MM.1S (cell line): ENCODE measurements at regions not wholly inside any gene's neighbourhood (a gene's known extent, or its start where the extent isn't known, plus 50 kb on each side); places are given as distances from the start of the nearest gene placed in this dataset.

Experiments
- DNase-seq: peaks from one replicate; pipeline ENCODE4 v3.0.0-alpha.2; 2015
- H2AFZ ChIP-seq: fragments of 300-600 bp; sonication (generic); 2 replicates; pipeline ENCODE4 v1.6.0; 2016; ENCODE audit warnings: antibody characterized with exemption, low read length
- H3F3A ChIP-seq: fragments of 300-600 bp; sonication (generic); 2 replicates; pipeline ENCODE4 v1.6.1; 2016; ENCODE audit warnings: mild to moderate bottlenecking, antibody characterized with exemption, low read length, moderate library complexity, mixed read lengths; ENCODE audit not compliant: insufficient read depth
- H3K27ac ChIP-seq: fragments of 300-600 bp; sonication (generic); 2 replicates; pipeline ENCODE4 v1.5.1; 2016; ENCODE audit warnings: mild to moderate bottlenecking, low read length
- H3K27me3 ChIP-seq: fragments of 300-600 bp; sonication (generic); replicated peaks from 2 replicates; pipeline ENCODE4 v1.6.0; 2016; ENCODE audit warnings: low read length; ENCODE audit not compliant: insufficient read depth
- H3K36me3 ChIP-seq: fragments of 300-600 bp; sonication (generic); replicated peaks from 2 replicates; pipeline ENCODE4 v1.6.1; 2016; ENCODE audit warnings: mild to moderate bottlenecking, low read length, mixed read lengths; ENCODE audit not compliant: insufficient read depth
- H3K4me1 ChIP-seq: fragments of 300-600 bp; sonication (generic); 2 replicates; pipeline ENCODE4 v1.6.1; 2016; ENCODE audit warnings: low read length, mixed read lengths
- H3K4me2 ChIP-seq: fragments of 300-600 bp; sonication (generic); 2 replicates; pipeline ENCODE4 v1.6.0; 2016; ENCODE audit warnings: low read depth, low read length
- H3K4me3 ChIP-seq: fragments of 300-600 bp; sonication (generic); 2 replicates; pipeline ENCODE4 v1.5.1; 2016; ENCODE audit warnings: low read length, mixed read lengths
- H3K79me2 ChIP-seq: fragments of 300-600 bp; sonication (generic); 2 replicates; pipeline ENCODE4 v1.6.1; 2016; ENCODE audit warnings: mixed run types, low read length, mixed read lengths
- H3K9ac ChIP-seq: fragments of 300-600 bp; sonication (generic); 2 replicates; pipeline ENCODE4 v1.6.1; 2016; ENCODE audit warnings: low read length, mixed read lengths
- H3K9me2 ChIP-seq: fragments of 300-600 bp; sonication (generic); replicated peaks from 2 replicates; pipeline ENCODE4 v1.6.1; 2016; ENCODE audit warnings: mild to moderate bottlenecking, low read length, mixed read lengths; ENCODE audit not compliant: insufficient read depth
- H3K9me3 ChIP-seq: fragments of 300-600 bp; sonication (generic); replicated peaks from 2 replicates; pipeline ENCODE4 v1.6.1; 2016; ENCODE audit warnings: mild to moderate bottlenecking, low read length, mixed read lengths; ENCODE audit not compliant: insufficient read depth
- H4K20me1 ChIP-seq: fragments of 300-600 bp; sonication (generic); 2 replicates; pipeline ENCODE4 v1.6.1; 2016; ENCODE audit warnings: mild to moderate bottlenecking, low read length, moderate library complexity, mixed read lengths; ENCODE audit not compliant: insufficient read depth
- CTCF ChIP-seq: fragments of 300-600 bp; sonication (generic); IDR thresholded peaks from 2 replicates; pipeline ENCODE4 v1.5.1; 2016; ENCODE audit warnings: antibody characterized with exemption, low read length, mixed read lengths
- EZH2 ChIP-seq: fragments of 300-600 bp; sonication (generic); optimal IDR thresholded peaks from 2 replicates; pipeline ENCODE3; 2017; ENCODE audit warnings: low read depth, mild to moderate bottlenecking, antibody characterized with exemption, low read length, mixed read lengths
- EZH2phosphoT487 ChIP-seq: fragments of 300-600 bp; sonication (generic); IDR thresholded peaks from 2 replicates; pipeline ENCODE4 v1.6.1; 2018; ENCODE audit warnings: antibody characterized with exemption, low read length

- DNase-seq, result no peak
- no peak overlapping the region for H3K4me3 ChIP-seq
- no peaks in the 10 kb centered on the region for H3K9me2 ChIP-seq
- no peaks in the 10 kb centered on the region for H3K27me3 ChIP-seq
- H3K79me2 ChIP-seq, result no peaks in the 10 kb centered on the region
- no peak overlapping the region for H3K9ac ChIP-seq
- H3K4me2 ChIP-seq, result no peak overlapping the region
- no peak overlapping the region for H3K27ac ChIP-seq
- no peaks in the 10 kb centered on the region for H3K36me3 ChIP-seq
- TF ChIP-seq EZH2phosphoT487, result no peak
- no peak for TF ChIP-seq EZH2
- no peak for TF ChIP-seq CTCF
- no peaks in the 10 kb centered on the region for H3K9me3 ChIP-seq
- H3F3A ChIP-seq, result no peaks in the 10 kb centered on the region
- H4K20me1 ChIP-seq, result no peaks in the 10 kb centered on the region
- H3K4me1 ChIP-seq, result no peaks in the 10 kb centered on the region
- H2AFZ ChIP-seq, result no peak overlapping the region
Measured at GRCh38 chr9:74138182-74138581, 359.0 kb upstream of the RORB start.

- DNase-seq, result no peak
- TF ChIP-seq CTCF (no peak), EZH2phosphoT487 (no peak), EZH2 (no peak)
- no peaks in the 10 kb centered on the region for H4K20me1 ChIP-seq
- no peaks in the 10 kb centered on the region for H3K27me3 ChIP-seq
- H3K27ac ChIP-seq, result no peak overlapping the region
- H2AFZ ChIP-seq, result no peak overlapping the region
- H3K4me2 ChIP-seq, result no peak overlapping the region
- no peaks in the 10 kb centered on the region for H3K79me2 ChIP-seq
- no peak overlapping the region for H3K4me3 ChIP-seq
- H3K9me3 ChIP-seq, result no peaks in the 10 kb centered on the region
- no peaks in the 10 kb centered on the region for H3K9me2 ChIP-seq
- H3K9ac ChIP-seq, result no peak overlapping the region
- no peaks in the 10 kb centered on the region for H3K4me1 ChIP-seq
- H3F3A ChIP-seq, result no peaks in the 10 kb centered on the region
- no peaks in the 10 kb centered on the region for H3K36me3 ChIP-seq
Measured at GRCh38 chr9:74140141-74140540, 357.0 kb upstream of the RORB start.

- no peak overlapping the region for H3K27ac ChIP-seq
- H4K20me1 ChIP-seq, result no peaks in the 10 kb centered on the region
- no peaks in the 10 kb centered on the region for H3K27me3 ChIP-seq
- no peak overlapping the region for H2AFZ ChIP-seq
- no peaks in the 10 kb centered on the region for H3K36me3 ChIP-seq
- no peaks in the 10 kb centered on the region for H3K9me3 ChIP-seq
- no peaks in the 10 kb centered on the region for H3K79me2 ChIP-seq
- no peak for DNase-seq
- H3K4me2 ChIP-seq, result no peak overlapping the region
- no peak overlapping the region for H3K4me3 ChIP-seq
- no peak overlapping the region for H3K9ac ChIP-seq
- no peaks in the 10 kb centered on the region for H3K4me1 ChIP-seq
- no peaks in the 10 kb centered on the region for H3K9me2 ChIP-seq
- TF ChIP-seq EZH2 (no peak), CTCF (no peak), EZH2phosphoT487 (no peak)
- no peaks in the 10 kb centered on the region for H3F3A ChIP-seq
Measured at GRCh38 chr9:74147906-74148305, 349.2 kb upstream of the RORB start.
